Mucosa of rectum (tissue), 2 donors: ENCODE measurements at regions not wholly inside any gene's neighbourhood (a gene's known extent, or its start where the extent isn't known, plus 50 kb on each side); places are given as distances from the start of the nearest gene placed in this dataset.
A peak's percentile ranks its signal among the peaks of the same experiment; 100 is the strongest.

Experiments
- H3K27ac ChIP-seq, 2 donors: one replicate each; pipeline ENCODE4 v1.7.0; 2013; ENCODE audit warnings: inconsistent platforms in 2 of 2, low read depth in 2 of 2, low read length in 2 of 2
- H3K27me3 ChIP-seq, 2 donors: one replicate each; pipeline ENCODE4 v1.7.0; 2013; ENCODE audit warnings: low read length in 2 of 2; ENCODE audit not compliant: control insufficient read depth in 2 of 2, insufficient read depth in 2 of 2
- H3K36me3 ChIP-seq, 2 donors: one replicate each; pipeline ENCODE4 v1.7.0; 2013; ENCODE audit warnings: low read length in 2 of 2; ENCODE audit not compliant: control insufficient read depth in 2 of 2, insufficient read depth in 2 of 2
- H3K4me1 ChIP-seq, 2 donors: one replicate each; pipeline ENCODE4 v1.7.0; 2013; ENCODE audit warnings: low read length in 2 of 2, mild to moderate bottlenecking in 1 of 2; ENCODE audit not compliant: control insufficient read depth in 2 of 2, insufficient read depth in 2 of 2
- H3K4me3 ChIP-seq, 2 donors: one replicate each; pipeline ENCODE4 v1.7.0; 2013; ENCODE audit warnings: low read length in 2 of 2
- H3K9ac ChIP-seq, 2 donors: one replicate each; pipeline ENCODE4 v1.7.0; 2013; ENCODE audit warnings: low read length in 2 of 2, low read depth in 1 of 2, mild to moderate bottlenecking in 1 of 2
- H3K9me3 ChIP-seq, 2 donors: one replicate each; pipeline ENCODE4 v1.7.0; 2013; ENCODE audit warnings: low read length in 2 of 2; ENCODE audit not compliant: control insufficient read depth in 2 of 2
- donor health status: healthy.
- donor health status: Normal muscosa, but diverticular disease.

DNA sequence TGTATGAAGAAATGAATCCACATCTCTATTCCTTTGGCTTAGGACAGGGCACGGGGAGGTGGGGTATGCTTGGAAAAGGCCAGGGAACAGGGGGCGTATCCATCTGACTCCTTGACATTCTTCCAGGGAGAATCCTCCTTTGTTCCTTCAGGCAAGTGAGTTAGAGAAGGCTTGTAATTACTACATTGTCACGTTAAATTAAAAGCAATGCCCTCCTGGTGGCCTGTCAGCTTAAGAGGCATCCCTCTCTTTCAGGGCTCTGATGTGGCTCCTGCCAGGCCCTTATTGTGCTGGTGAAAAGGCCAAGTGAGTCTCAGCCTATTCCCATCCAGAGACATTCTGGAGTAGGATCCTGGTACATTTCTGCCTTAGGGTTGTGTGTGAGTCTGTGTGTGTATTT lies 128.3 kb downstream of the FOXA2 start:
- no peaks in the 10 kb centered on the region for H3K27me3 ChIP-seq
- H3K9ac ChIP-seq = no peak overlapping the region
- no peaks in the 10 kb centered on the region for H3K9me3 ChIP-seq
- no peaks in the 10 kb centered on the region for H3K36me3 ChIP-seq
- peaks cover 0 to 16% of the 10 kb centered on the region in 2 donors for H3K4me1 ChIP-seq
- H3K27ac ChIP-seq = no peak overlapping the region
- no peak overlapping the region for H3K4me3 ChIP-seq

DNA sequence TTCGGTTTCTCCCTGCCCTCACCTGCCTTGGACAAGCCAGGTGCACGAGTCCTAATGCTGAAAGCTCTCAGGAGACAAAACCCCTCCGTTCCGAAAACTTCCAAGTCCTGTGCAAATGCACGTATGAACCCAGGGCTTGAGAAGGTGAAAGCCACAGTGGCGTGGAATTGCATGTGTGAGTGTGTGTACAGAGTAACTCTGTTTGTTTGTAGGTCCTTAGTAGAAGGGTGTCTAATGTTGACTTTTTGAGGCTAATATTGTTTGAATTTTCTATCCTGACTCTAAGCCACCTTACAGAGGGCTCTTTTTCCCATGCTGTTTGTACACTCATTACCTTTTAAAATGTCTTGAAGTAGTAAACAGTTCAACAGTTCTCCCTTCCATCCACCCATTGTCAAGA lies 129.1 kb downstream of the FOXA2 start:
- Histone ChIP-seq H3K4me1 (peaks cover 2 to 18% of the 10 kb centered on the region in 2 donors), H3K9ac (no peak overlapping the region), H3K27me3 (no peaks in the 10 kb centered on the region), H3K9me3 (no peaks in the 10 kb centered on the region), H3K27ac (no peak overlapping the region), H3K36me3 (no peaks in the 10 kb centered on the region), H3K4me3 (no peak overlapping the region)

DNA sequence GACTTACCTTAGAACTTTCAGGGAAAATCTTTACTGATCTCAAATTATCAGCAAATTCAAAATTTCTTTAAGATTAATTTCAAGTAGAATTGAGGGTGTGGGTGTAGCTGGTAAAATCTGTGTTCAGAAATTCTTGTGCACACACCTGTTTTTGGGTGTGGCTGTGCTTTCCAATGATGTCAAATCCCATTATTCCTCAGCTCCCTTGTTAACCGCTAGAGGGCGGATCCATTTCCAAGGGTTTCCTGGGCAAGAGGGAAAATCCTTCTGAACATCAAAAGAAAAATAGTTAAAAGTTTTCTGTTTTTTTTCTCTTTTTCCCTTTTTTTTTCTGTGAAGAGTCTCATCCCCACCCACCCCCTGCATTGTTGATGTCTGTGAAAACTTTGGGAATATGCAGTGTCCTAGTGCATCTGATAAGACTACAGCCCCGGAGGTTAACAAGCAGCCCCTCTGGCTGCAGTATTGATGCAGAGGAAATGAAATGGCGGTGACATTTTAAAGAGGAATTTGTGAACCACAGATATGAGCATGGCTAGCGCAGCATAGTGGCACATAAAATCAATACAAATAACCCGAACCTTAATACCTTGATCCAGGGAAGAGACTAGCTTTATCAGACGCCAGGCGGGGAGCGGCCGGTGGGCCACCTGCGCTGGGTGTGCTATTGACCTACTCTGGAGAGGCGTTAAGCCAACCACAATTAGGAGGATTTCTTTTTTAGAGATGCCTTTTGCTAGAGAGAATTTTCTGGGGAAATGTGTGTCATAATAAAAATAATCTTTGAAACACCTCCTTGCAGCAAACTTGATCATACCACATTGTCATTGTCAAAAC lies 130.9 kb downstream of the FOXA2 start:
- Histone ChIP-seq H3K36me3 (no peaks in the 10 kb centered on the region), H3K9ac (peak overlapping the region in 1 of 2 donors; percentile 9), H3K27me3 (no peaks in the 10 kb centered on the region), H3K27ac (peak overlapping the region; percentile 10 to 62), H3K9me3 (no peaks in the 10 kb centered on the region), H3K4me1 (peaks cover 4 to 21% of the 10 kb centered on the region in 2 donors), H3K4me3 (no peak overlapping the region)

DNA sequence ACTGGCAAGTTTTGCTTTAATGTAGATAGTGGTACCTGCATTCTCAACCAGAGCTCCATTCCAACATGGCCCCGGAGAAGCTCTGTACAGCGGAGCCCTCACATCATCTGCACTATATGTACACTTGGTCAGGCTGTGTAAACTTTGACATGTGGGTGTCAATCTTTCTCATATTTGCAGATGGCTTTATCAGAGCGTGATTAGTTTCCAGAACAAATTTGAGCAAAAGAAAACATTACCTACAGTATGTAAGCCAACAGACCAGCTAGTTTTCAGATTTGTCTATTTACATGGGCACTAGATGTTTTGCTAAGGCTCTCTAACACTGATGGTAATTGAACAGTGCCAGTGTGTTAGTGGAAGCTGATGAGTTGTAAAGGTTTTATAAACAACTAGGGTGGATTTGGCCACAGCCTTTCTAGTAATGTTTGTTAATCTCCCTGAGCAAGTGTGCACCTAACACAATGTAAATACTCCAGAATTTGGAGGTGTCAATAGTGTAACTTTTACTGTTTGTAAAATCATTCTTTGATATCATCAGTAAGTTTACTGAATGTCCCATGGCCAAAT lies 131.8 kb downstream of the FOXA2 start:
- no peaks in the 10 kb centered on the region for H3K9me3 ChIP-seq
- peaks cover 4 to 21% of the 10 kb centered on the region in 2 donors for H3K4me1 ChIP-seq
- no peaks in the 10 kb centered on the region for H3K27me3 ChIP-seq
- H3K9ac ChIP-seq = no peak overlapping the region
- no peak overlapping the region for H3K4me3 ChIP-seq
- H3K36me3 ChIP-seq = no peaks in the 10 kb centered on the region
- H3K27ac ChIP-seq = peak overlapping the region; percentile 10 to 62

DNA sequence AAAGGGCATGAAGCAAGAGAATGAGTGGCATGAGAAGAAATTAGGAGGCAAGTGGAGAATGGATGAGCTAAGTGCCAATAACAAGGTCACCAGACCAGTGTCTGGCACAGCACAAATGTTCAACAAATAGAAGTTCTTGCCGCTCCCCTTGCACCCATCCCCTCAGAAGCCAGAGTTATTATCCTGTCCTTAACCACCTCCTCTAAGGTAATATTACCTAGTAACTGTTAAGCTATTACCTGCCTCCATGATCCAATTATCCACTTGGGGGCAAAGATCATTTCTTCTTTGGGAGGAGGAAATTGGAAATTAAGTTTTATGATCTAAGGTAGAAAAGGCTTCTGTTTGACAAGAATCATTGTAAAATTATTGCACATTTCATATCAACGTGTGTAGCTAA lies 133.8 kb downstream of the FOXA2 start:
- H3K9ac ChIP-seq = no peak overlapping the region
- no peak overlapping the region for H3K4me3 ChIP-seq
- no peaks in the 10 kb centered on the region for H3K27me3 ChIP-seq
- H3K9me3 ChIP-seq = no peaks in the 10 kb centered on the region
- peaks cover 4 to 21% of the 10 kb centered on the region in 2 donors for H3K4me1 ChIP-seq
- H3K36me3 ChIP-seq = no peaks in the 10 kb centered on the region
- no peak overlapping the region for H3K27ac ChIP-seq

DNA sequence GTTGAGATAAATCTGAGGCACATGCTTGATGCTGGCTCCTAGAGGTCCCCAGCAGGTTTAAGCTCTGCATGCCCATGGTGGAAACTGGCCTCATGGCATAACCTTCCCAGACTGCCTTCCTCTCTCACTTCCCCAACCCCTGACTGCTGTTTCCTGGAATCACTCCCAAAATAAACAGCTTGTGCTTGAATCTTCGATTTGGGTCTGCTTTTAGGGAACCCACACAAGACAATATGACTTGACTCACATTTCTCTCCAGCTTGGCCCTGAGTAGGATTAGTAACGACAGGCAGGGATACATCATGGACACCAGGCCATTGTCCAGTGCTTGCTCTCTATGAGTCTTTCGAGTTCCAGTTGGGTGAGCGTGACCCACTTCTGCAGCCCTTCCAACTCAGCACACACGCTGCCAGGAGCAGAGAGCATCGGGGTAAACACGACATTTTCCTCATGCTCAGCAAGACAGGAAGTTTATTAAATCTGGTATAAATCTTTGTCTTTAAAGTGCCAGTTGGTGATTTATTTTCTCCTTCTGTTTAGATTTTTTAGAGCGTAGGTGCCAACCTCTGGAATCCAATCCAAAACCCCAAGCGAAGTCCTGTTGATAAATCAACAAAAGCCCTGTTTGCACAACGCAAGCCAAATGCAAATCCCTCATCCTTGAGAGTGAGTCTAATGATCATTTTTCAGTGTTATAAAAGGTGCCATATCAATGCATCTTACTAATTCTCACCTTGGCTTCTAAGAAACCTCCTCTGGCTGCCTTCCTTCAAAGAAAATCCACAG lies 135.0 kb downstream of the FOXA2 start:
- no peaks in the 10 kb centered on the region for H3K9me3 ChIP-seq
- peaks cover 4 to 21% of the 10 kb centered on the region in 2 donors for H3K4me1 ChIP-seq
- H3K4me3 ChIP-seq = no peak overlapping the region
- no peaks in the 10 kb centered on the region for H3K36me3 ChIP-seq
- H3K27me3 ChIP-seq = no peaks in the 10 kb centered on the region
- no peak overlapping the region for H3K27ac ChIP-seq
- no peak overlapping the region for H3K9ac ChIP-seq

DNA sequence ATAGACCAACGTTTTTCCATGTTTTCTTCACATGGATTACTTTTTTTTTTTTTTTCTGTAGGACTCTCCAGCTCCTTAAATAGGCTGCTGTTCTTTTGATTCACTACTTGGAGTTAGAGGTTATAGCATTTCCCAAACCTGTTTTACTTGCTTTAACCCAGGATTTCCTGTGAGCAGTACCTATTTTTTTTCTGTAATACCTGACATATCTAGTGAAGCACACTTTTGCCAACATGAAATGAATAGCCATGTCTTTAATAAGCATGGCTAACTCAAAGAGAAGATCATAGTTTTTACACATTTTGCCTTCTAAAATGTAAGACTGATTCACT lies 137.0 kb downstream of the FOXA2 start:
- H3K9ac ChIP-seq = no peak overlapping the region
- H3K27me3 ChIP-seq = no peaks in the 10 kb centered on the region
- no peak overlapping the region for H3K27ac ChIP-seq
- H3K4me3 ChIP-seq = no peak overlapping the region
- no peaks in the 10 kb centered on the region for H3K9me3 ChIP-seq
- peaks cover 4 to 7% of the 10 kb centered on the region in 2 donors for H3K4me1 ChIP-seq
- no peaks in the 10 kb centered on the region for H3K36me3 ChIP-seq

DNA sequence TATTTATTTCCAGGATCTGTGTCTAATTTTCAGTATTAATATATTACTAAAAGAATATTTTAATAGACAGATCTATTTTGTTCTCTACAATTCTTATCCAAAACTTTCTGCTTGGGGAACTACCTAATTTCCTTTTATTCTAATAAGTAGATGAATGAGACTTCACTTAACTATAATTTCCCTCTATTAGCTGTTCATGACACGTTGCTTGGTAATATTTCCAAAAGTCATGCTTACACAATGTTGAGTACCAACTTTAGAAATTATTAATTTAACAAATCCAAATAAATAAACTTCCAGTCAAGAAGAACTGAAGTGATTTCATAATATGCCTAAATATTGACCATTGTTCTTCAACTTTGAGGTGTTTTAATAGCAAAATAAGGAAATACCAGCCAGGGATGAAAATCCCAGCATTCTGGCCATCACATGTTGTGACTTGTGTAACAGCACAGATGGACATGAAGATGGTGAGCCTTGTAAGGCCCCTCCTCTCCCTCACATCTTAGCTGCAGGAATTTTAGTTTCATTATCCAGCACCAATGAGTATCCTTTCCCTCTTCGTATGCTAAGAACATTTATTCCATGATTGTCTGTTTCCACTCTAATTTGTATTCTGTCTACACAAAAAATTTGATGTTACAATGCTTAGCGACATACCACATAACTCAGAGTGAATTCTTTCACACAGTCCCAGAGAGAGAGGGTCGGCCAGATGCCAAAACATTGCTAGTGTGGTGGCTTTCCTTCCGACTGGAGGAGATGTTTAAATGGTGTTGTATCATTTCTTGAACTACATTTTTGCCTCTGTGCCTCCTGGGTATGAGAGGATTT lies 137.5 kb downstream of the FOXA2 start:
- Histone ChIP-seq H3K27ac (no peak overlapping the region), H3K36me3 (no peaks in the 10 kb centered on the region), H3K9me3 (no peaks in the 10 kb centered on the region), H3K4me1 (peaks cover 4 to 5% of the 10 kb centered on the region in 2 donors), H3K9ac (no peak overlapping the region), H3K4me3 (no peak overlapping the region), H3K27me3 (no peaks in the 10 kb centered on the region)

DNA sequence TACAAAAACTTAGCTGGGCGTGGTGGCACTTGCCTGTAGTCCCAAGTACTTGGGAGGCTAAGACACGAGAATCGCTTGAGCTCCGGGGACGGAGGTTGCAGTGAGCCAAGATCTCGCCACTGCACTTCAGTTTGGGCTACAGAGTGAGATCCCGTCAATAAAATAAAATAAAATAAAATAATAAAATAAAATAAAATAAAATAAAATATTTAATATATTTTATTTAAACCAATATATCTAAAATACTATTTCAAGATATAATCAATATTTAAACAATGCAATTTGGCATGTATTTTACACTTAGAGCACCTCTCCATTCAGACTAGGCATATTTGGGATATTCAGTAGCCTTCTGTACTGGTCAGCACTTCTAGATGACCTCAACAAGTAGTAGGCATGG lies 142.1 kb downstream of the FOXA2 start:
- Histone ChIP-seq H3K27ac (no peak overlapping the region), H3K4me1 (no peaks in the 10 kb centered on the region), H3K9me3 (no peaks in the 10 kb centered on the region), H3K27me3 (no peaks in the 10 kb centered on the region), H3K4me3 (no peak overlapping the region), H3K36me3 (no peaks in the 10 kb centered on the region), H3K9ac (no peak overlapping the region)
